GM23338 (cell line): ENCODE measurements at regions not wholly inside any gene's neighbourhood (a gene's known extent, or its start where the extent isn't known, plus 50 kb on each side); places are given as distances from the start of the nearest gene placed in this dataset.

Experiments used
- ATAC-seq: fragments of 200-7000 bp; cut with Tn5 transposase; 3 replicates; pipeline ENCODE4 v1.9.1; 2020
- DNase-seq: peaks from one replicate; pipeline ENCODE4 v3.0.0-alpha.2; 2015; ENCODE audit warnings: low spot score
- H2AFZ ChIP-seq: fragments of 200-600 bp; sonication (generic); 2 replicates; pipeline ENCODE4 v1.8.0; 2016; ENCODE audit warnings: antibody characterized with exemption, mild to moderate bottlenecking, moderate library complexity
- H3F3A ChIP-seq: fragments of 200-600 bp; sonication (generic); replicated peaks from 2 replicates; pipeline ENCODE4 v1.8.0; 2017; ENCODE audit warnings: antibody characterized with exemption, mixed run types, low read depth
- H3K27ac ChIP-seq: fragments of 200-600 bp; sonication (generic); 2 replicates; pipeline ENCODE4 v1.6.1; 2016; ENCODE audit warnings: low read depth
- H3K27me3 ChIP-seq: fragments of 200-600 bp; sonication (generic); 2 replicates; pipeline ENCODE4 v1.8.0; 2016; ENCODE audit warnings: mild to moderate bottlenecking, mixed run types, moderate library complexity; ENCODE audit not compliant: insufficient read depth
- H3K36me3 ChIP-seq: fragments of 200-600 bp; sonication (generic); 2 replicates; pipeline ENCODE4 v1.8.0; 2016; ENCODE audit warnings: mild to moderate bottlenecking; ENCODE audit not compliant: insufficient read depth
- H3K4me1 ChIP-seq: fragments of 200-600 bp; sonication (generic); 2 replicates; pipeline ENCODE4 v1.8.0; 2016; ENCODE audit warnings: mild to moderate bottlenecking, moderate library complexity; ENCODE audit not compliant: insufficient read depth
- H3K4me2 ChIP-seq: fragments of 200-600 bp; sonication (generic); 2 replicates; pipeline ENCODE4 v1.7.1; 2017; ENCODE audit warnings: mixed run types
- H3K4me3 ChIP-seq: fragments of 200-600 bp; sonication (generic); 2 replicates; pipeline ENCODE4 v1.6.1; 2016; ENCODE audit warnings: mixed run types
- H3K79me2 ChIP-seq: fragments of 200-600 bp; sonication (generic); replicated peaks from 2 replicates; pipeline ENCODE4 v1.8.0; 2017; ENCODE audit warnings: mild to moderate bottlenecking; ENCODE audit not compliant: insufficient read depth
- H3K9me2 ChIP-seq: fragments of 200-600 bp; sonication (generic); 2 replicates; pipeline ENCODE4 v1.8.0; 2017; ENCODE audit not compliant: insufficient read depth
- H4K20me1 ChIP-seq: fragments of 200-600 bp; sonication (generic); replicated peaks from 2 replicates; pipeline ENCODE4 v1.8.0; 2017; ENCODE audit warnings: mild to moderate bottlenecking; ENCODE audit not compliant: insufficient read depth
- H3K27ac Mint-ChIP-seq: 2 replicates; pipeline ENCODE4 v1.8.0; 2020; ENCODE audit warnings: inconsistent platforms, mild to moderate bottlenecking, moderate library complexity, mixed read lengths
- H3K27me3 Mint-ChIP-seq: 3 replicates; pipeline ENCODE4 v1.8.0; 2022; ENCODE audit warnings: low read depth, mild to moderate bottlenecking, moderate library complexity, mixed read lengths, inconsistent platforms; ENCODE audit not compliant: insufficient read depth, poor library complexity
- H3K36me3 Mint-ChIP-seq: 3 replicates; pipeline ENCODE4 v1.8.0; 2021; ENCODE audit warnings: low read depth, mild to moderate bottlenecking, inconsistent platforms, moderate library complexity, mixed read lengths
- H3K4me1 Mint-ChIP-seq: 3 replicates; pipeline ENCODE4 v1.8.0; 2020; ENCODE audit warnings: mild to moderate bottlenecking, inconsistent platforms, mixed read lengths
- H3K4me3 Mint-ChIP-seq: 3 replicates; pipeline ENCODE4 v1.8.0; 2021; ENCODE audit warnings: moderate library complexity, mild to moderate bottlenecking, inconsistent platforms, mixed read lengths
- H3K9me3 Mint-ChIP-seq: 3 replicates; pipeline ENCODE4 v1.8.0; 2020; ENCODE audit warnings: moderate library complexity, mild to moderate bottlenecking, inconsistent platforms, mixed read lengths
- EZH2 ChIP-seq: fragments of 200-600 bp; sonication (generic); IDR thresholded peaks from one replicate; pipeline ENCODE4 v1.8.0; 2017; ENCODE audit warnings: antibody characterized with exemption, mild to moderate bottlenecking, low read depth; ENCODE audit not compliant: unreplicated experiment
- EZH2phosphoT487 ChIP-seq: fragments of 200-600 bp; sonication (generic); IDR thresholded peaks from one replicate; pipeline ENCODE4 v1.8.1; 2018; ENCODE audit warnings: antibody characterized with exemption; ENCODE audit not compliant: unreplicated experiment
- NANOG ChIP-seq: IDR thresholded peaks from 2 replicates; pipeline ENCODE4 v1.6.1; 2016; ENCODE audit warnings: antibody characterized with exemption, borderline replicate concordance
- POLR2AphosphoS5 ChIP-seq: IDR thresholded peaks from 2 replicates; pipeline ENCODE4 v1.6.1; 2016; ENCODE audit warnings: antibody characterized with exemption, low read depth
- STAT1 ChIP-seq: IDR thresholded peaks from one replicate; pipeline ENCODE4 v1.6.1; 2016; ENCODE audit warnings: antibody characterized with exemption; ENCODE audit not compliant: unreplicated experiment
- ZNF114 ChIP-seq: fragments of 250-450 bp; sonication (Bioruptor Pico); IDR thresholded peaks from 2 replicates; pipeline ENCODE4 v1.5.0; 2020; ENCODE audit warnings: mild to moderate bottlenecking, moderate library complexity
- TF ChIP-seq, protein P1 (sequence below), 2 experiments: fragments of 200-600 bp in 1 of 2; sonication (generic) in 1 of 2; conservative IDR thresholded peaks; 2 replicates each; pipeline versions ENCODE4 v1.5.1 to v1.6.1; 2016 to 2017; ENCODE audit warnings: antibody characterized with exemption in 2 of 2, low read depth in 2 of 2, mild to moderate bottlenecking in 2 of 2, moderate library complexity in 1 of 2
- TF ChIP-seq, protein P2 (sequence below): IDR thresholded peaks from one replicate; pipeline ENCODE4 v1.6.1; 2018; ENCODE audit warnings: antibody characterized with exemption; ENCODE audit not compliant: unreplicated experiment
- TF ChIP-seq, protein P3 (sequence below): fragments of 250-450 bp; sonication (Bioruptor Pico); IDR thresholded peaks from 2 replicates; pipeline ENCODE4 v1.5.0; 2020; ENCODE audit warnings: mild to moderate bottlenecking, moderate library complexity
- TF ChIP-seq, protein P4 (sequence below): IDR thresholded peaks from 2 replicates; pipeline ENCODE4 v1.6.1; 2016; ENCODE audit warnings: antibody characterized with exemption

DNA sequence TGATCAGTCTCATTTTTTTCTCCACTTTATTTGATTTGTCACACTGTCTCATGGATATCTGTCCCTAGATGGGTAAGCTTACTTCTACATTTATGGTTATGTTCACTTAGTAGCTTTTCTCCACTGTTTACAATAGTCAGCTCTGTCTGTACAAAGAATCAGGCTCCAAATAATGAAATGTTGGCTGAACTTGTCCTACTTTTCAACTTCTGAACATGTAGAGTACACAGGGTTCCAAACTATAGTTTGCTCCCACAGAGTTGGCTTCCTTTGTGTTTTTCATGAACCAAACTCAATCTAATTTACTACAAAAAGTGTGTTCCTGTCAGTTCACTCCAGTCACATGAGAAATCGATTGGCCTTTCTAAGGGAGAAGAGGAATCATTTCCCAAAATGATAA, 175.0 kb downstream of the CCDC71L start (continued):
- TF ChIP-seq EZH2: no peak
- TF ChIP-seq, protein P1, sequence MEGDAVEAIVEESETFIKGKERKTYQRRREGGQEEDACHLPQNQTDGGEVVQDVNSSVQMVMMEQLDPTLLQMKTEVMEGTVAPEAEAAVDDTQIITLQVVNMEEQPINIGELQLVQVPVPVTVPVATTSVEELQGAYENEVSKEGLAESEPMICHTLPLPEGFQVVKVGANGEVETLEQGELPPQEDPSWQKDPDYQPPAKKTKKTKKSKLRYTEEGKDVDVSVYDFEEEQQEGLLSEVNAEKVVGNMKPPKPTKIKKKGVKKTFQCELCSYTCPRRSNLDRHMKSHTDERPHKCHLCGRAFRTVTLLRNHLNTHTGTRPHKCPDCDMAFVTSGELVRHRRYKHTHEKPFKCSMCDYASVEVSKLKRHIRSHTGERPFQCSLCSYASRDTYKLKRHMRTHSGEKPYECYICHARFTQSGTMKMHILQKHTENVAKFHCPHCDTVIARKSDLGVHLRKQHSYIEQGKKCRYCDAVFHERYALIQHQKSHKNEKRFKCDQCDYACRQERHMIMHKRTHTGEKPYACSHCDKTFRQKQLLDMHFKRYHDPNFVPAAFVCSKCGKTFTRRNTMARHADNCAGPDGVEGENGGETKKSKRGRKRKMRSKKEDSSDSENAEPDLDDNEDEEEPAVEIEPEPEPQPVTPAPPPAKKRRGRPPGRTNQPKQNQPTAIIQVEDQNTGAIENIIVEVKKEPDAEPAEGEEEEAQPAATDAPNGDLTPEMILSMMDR (conservative IDR thresholded peaks at IDR 0.05; ENCODE audit: low read depth in 2 of 2): no peak

DNA sequence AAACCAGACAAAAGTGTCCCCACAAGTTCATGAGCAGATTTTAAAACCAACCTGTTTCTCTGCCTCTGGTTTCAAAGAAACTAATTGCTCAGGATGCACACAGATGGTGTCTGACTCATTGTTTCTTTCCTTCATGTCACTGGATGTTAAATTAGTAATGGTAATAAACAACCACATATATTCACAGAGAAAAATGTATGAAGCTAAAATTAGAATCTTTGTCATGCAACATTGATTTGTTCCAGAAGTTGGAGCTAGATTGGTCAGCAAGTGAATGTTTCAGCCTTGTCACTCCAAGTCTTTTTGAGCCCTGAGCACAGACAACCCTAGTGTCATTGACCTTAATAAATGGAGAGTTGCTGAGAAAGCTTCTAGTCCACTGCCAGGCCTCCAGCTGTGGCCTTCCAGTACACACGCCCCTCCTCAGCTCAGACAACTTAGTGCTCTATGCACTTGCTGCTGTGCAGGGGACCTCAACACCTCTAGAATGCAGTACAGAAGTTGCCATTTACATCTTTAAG, 175.9 kb downstream of the CCDC71L start:
- no peak overlapping the region for H3K27ac ChIP-seq
- TF ChIP-seq, protein P1 (conservative IDR thresholded peaks at IDR 0.05; ENCODE audit: low read depth in 2 of 2): no peak
- no peak for TF ChIP-seq EZH2
- TF ChIP-seq, protein P2, sequence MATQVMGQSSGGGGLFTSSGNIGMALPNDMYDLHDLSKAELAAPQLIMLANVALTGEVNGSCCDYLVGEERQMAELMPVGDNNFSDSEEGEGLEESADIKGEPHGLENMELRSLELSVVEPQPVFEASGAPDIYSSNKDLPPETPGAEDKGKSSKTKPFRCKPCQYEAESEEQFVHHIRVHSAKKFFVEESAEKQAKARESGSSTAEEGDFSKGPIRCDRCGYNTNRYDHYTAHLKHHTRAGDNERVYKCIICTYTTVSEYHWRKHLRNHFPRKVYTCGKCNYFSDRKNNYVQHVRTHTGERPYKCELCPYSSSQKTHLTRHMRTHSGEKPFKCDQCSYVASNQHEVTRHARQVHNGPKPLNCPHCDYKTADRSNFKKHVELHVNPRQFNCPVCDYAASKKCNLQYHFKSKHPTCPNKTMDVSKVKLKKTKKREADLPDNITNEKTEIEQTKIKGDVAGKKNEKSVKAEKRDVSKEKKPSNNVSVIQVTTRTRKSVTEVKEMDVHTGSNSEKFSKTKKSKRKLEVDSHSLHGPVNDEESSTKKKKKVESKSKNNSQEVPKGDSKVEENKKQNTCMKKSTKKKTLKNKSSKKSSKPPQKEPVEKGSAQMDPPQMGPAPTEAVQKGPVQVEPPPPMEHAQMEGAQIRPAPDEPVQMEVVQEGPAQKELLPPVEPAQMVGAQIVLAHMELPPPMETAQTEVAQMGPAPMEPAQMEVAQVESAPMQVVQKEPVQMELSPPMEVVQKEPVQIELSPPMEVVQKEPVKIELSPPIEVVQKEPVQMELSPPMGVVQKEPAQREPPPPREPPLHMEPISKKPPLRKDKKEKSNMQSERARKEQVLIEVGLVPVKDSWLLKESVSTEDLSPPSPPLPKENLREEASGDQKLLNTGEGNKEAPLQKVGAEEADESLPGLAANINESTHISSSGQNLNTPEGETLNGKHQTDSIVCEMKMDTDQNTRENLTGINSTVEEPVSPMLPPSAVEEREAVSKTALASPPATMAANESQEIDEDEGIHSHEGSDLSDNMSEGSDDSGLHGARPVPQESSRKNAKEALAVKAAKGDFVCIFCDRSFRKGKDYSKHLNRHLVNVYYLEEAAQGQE: no peak
- no peak for TF ChIP-seq ZNF114 (CRISPR knock-in tag)
- no peak for TF ChIP-seq NANOG
- TF ChIP-seq, protein P3, sequence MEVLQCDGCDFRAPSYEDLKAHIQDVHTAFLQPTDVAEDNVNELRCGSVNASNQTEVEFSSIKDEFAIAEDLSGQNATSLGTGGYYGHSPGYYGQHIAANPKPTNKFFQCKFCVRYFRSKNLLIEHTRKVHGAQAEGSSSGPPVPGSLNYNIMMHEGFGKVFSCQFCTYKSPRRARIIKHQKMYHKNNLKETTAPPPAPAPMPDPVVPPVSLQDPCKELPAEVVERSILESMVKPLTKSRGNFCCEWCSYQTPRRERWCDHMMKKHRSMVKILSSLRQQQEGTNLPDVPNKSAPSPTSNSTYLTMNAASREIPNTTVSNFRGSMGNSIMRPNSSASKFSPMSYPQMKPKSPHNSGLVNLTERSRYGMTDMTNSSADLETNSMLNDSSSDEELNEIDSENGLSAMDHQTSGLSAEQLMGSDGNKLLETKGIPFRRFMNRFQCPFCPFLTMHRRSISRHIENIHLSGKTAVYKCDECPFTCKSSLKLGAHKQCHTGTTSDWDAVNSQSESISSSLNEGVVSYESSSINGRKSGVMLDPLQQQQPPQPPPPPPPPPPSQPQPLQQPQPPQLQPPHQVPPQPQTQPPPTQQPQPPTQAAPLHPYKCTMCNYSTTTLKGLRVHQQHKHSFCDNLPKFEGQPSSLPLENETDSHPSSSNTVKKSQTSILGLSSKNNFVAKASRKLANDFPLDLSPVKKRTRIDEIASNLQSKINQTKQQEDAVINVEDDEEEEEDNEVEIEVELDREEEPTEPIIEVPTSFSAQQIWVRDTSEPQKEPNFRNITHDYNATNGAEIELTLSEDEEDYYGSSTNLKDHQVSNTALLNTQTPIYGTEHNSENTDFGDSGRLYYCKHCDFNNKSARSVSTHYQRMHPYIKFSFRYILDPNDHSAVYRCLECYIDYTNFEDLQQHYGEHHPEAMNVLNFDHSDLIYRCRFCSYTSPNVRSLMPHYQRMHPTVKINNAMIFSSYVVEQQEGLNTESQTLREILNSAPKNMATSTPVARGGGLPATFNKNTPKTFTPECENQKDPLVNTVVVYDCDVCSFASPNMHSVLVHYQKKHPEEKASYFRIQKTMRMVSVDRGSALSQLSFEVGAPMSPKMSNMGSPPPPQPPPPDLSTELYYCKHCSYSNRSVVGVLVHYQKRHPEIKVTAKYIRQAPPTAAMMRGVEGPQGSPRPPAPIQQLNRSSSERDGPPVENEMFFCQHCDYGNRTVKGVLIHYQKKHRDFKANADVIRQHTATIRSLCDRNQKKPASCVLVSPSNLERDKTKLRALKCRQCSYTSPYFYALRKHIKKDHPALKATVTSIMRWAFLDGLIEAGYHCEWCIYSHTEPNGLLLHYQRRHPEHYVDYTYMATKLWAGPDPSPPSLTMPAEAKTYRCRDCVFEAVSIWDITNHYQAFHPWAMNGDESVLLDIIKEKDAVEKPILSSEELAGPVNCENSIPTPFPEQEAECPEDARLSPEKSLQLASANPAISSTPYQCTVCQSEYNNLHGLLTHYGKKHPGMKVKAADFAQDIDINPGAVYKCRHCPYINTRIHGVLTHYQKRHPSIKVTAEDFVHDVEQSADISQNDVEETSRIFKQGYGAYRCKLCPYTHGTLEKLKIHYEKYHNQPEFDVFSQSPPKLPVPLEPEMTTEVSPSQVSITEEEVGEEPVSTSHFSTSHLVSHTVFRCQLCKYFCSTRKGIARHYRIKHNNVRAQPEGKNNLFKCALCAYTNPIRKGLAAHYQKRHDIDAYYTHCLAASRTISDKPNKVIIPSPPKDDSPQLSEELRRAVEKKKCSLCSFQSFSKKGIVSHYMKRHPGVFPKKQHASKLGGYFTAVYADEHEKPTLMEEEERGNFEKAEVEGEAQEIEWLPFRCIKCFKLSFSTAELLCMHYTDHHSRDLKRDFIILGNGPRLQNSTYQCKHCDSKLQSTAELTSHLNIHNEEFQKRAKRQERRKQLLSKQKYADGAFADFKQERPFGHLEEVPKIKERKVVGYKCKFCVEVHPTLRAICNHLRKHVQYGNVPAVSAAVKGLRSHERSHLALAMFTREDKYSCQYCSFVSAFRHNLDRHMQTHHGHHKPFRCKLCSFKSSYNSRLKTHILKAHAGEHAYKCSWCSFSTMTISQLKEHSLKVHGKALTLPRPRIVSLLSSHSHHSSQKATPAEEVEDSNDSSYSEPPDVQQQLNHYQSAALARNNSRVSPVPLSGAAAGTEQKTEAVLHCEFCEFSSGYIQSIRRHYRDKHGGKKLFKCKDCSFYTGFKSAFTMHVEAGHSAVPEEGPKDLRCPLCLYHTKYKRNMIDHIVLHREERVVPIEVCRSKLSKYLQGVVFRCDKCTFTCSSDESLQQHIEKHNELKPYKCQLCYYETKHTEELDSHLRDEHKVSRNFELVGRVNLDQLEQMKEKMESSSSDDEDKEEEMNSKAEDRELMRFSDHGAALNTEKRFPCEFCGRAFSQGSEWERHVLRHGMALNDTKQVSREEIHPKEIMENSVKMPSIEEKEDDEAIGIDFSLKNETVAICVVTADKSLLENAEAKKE (CRISPR knock-in tag): no peak
- TF ChIP-seq, protein P4, sequence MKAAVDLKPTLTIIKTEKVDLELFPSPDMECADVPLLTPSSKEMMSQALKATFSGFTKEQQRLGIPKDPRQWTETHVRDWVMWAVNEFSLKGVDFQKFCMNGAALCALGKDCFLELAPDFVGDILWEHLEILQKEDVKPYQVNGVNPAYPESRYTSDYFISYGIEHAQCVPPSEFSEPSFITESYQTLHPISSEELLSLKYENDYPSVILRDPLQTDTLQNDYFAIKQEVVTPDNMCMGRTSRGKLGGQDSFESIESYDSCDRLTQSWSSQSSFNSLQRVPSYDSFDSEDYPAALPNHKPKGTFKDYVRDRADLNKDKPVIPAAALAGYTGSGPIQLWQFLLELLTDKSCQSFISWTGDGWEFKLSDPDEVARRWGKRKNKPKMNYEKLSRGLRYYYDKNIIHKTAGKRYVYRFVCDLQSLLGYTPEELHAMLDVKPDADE: no peak
- TF ChIP-seq STAT1: no peak
- TF ChIP-seq POLR2AphosphoS5: no peak
- no peak for TF ChIP-seq EZH2phosphoT487

More for the DNA sequence above, 175.9 kb downstream of the CCDC71L start:
- no peaks in the 10 kb centered on the region for H3K4me1 ChIP-seq
- Mint-ChIP-seq H3K4me3 (no peak overlapping the region), H3K9me3 (peaks cover 2% of the 10 kb centered on the region; the same call in 1 of the 3 replicates), H3K36me3 (no peaks in the 10 kb centered on the region), H3K4me1 (peaks cover 3% of the 10 kb centered on the region; the same call in 1 of the 3 replicates), H3K27ac (no peak overlapping the region), H3K27me3 (no peaks in the 10 kb centered on the region)
- DNase-seq (no peak), ATAC-seq (no peak)
- no peak overlapping the region for H2AFZ ChIP-seq
- no peak overlapping the region for H3K4me3 ChIP-seq
- H3F3A ChIP-seq: no peaks in the 10 kb centered on the region
- no peak overlapping the region for H3K4me2 ChIP-seq
- no peaks in the 10 kb centered on the region for H3K27me3 ChIP-seq
- no peaks in the 10 kb centered on the region for H4K20me1 ChIP-seq
- H3K9me2 ChIP-seq: no peaks in the 10 kb centered on the region
- no peaks in the 10 kb centered on the region for H3K36me3 ChIP-seq
- no peaks in the 10 kb centered on the region for H3K79me2 ChIP-seq
